ENCODE measurements at regions not wholly inside any gene's neighbourhood (a gene's known extent, or its start where the extent isn't known, plus 50 kb on each side); places are given as distances from the start of the nearest gene placed in this dataset.

DNA sequence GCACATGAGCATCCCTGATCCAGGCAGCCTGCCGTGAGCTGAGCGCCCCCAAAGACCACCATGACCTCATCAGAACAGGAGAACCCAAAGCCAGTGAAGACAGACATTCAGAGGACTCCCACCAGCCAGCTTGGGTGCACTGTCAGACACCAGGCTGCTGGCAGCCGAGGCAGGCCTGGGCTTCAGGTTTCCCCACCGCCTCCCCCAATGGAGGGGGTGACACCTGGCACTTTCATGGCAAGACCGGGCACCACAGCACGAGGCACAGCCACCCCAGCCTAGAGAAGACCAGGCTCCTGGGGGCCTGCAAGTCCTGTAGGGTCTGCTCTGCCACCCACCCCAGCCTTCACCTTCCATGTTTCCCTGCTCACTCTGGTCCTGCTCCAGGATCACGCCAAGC, 140.5 kb downstream of the C16orf95 start (continued):
- TF ChIP-seq ZBTB11 (CRISPR knock-in tag; IDR thresholded peaks at IDR 0.05): no peak
- TF ChIP-seq CREB1 (IDR thresholded peaks at IDR 0.05; ENCODE audit: low read depth): no peak

DNA sequence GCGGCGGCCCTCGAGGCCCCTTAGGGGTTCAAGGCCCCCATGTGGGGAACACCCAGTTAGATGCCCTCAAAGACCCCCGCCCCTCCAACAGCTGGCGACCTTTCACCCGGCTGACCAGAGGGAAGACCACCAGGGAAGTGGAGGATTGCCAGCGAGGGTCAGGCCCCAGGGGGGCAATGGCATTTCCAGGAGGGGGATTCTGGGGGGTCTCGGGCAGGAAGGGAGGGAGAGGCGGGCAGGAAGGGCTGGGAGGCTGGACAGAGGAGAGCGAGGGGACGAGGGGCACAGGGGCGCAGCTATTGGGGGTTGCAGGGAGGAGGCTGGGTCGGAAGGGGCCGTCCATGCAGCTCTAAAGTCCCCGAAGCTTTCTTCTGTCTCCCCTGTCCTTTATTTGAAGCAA, 139.5 kb downstream of the C16orf95 start:
- Histone ChIP-seq H4K20me1 (ENCODE audit: control insufficient read depth, insufficient read depth) (no peaks in the 10 kb centered on the region), H3K4me2 (ENCODE audit: control insufficient read depth, insufficient read depth) (no peak overlapping the region), H3K9me3 (replicated peaks; ENCODE audit: control insufficient read depth, insufficient read depth, low read length) (no peaks in the 10 kb centered on the region), H3K9ac (ENCODE audit: control insufficient read depth, insufficient read depth, low read length) (no peak overlapping the region), H3K27ac (ENCODE audit: control insufficient read depth, insufficient read depth) (no peak overlapping the region), H3K4me3 (no peak overlapping the region), H2AFZ (ENCODE audit: control insufficient read depth, low read depth, low read length) (no peak overlapping the region), H3K4me1 (ENCODE audit: control insufficient read depth, insufficient read depth, low read length) (no peaks in the 10 kb centered on the region), H3K36me3 (ENCODE audit: control insufficient read depth in 2 of 2, insufficient read depth in 2 of 2, low read length in 1 of 2) (no peaks in the 10 kb centered on the region), H3K79me2 (ENCODE audit: control insufficient read depth, insufficient read depth, low read length) (no peaks in the 10 kb centered on the region), H3K27me3 (replicated peaks in 1 of 2; ENCODE audit: control insufficient read depth in 2 of 2, insufficient read depth in 2 of 2, low read length in 1 of 2) (no peaks in the 10 kb centered on the region)
- BruUV-seq (replicated peaks): no TSS peak
- intact Hi-C loops (cut with micrococcal nuclease; ENCODE audit: unreplicated experiment): no loop called here
- ChIA-PET CTCF (interaction anchor here (0.8 kb wide), 1 partner anchor 101 kb away, joined by 3 read pairs; no protein-coding TSS in a partner anchor), RAD21 (ENCODE audit: unreplicated experiment) (no interaction called here), POLR2A (no interaction called here), SMC1A (ENCODE audit: uncharacterized antibody, unreplicated experiment) (no interaction called here)
- TF ChIP-seq MTA2 (IDR thresholded peaks at IDR 0.05; ENCODE audit: low read depth) (no peak), TCF3 (IDR thresholded peaks at IDR 0.05; ENCODE audit: borderline replicate concordance, insufficient read depth, low read depth, low read length) (no peak), CREB1 (IDR thresholded peaks at IDR 0.05; ENCODE audit: low read depth) (no peak), SREBF2 (IDR thresholded peaks at IDR 0.05; ENCODE audit: low read length) (no peak), CHD4 (IDR thresholded peaks at IDR 0.05) (no peak), POLR2A (IDR thresholded peaks at IDR 0.05; ENCODE audit: low read depth, low read length) (no peak), USF2 (IDR thresholded peaks at IDR 0.05; ENCODE audit: borderline replicate concordance, low read depth, low read length) (no peak), NFXL1 (IDR thresholded peaks at IDR 0.05; ENCODE audit: borderline replicate concordance) (no peak), EGR1 (IDR thresholded peaks at IDR 0.05; ENCODE audit: borderline replicate concordance in 1 of 2, low read depth in 2 of 2, low read length in 2 of 2) (no peak), HCFC1 (IDR thresholded peaks at IDR 0.05; ENCODE audit: low read length) (no peak), ZNF207 (IDR thresholded peaks at IDR 0.05; ENCODE audit: borderline replicate concordance) (no peak)
- TF ChIP-seq, protein P1, sequence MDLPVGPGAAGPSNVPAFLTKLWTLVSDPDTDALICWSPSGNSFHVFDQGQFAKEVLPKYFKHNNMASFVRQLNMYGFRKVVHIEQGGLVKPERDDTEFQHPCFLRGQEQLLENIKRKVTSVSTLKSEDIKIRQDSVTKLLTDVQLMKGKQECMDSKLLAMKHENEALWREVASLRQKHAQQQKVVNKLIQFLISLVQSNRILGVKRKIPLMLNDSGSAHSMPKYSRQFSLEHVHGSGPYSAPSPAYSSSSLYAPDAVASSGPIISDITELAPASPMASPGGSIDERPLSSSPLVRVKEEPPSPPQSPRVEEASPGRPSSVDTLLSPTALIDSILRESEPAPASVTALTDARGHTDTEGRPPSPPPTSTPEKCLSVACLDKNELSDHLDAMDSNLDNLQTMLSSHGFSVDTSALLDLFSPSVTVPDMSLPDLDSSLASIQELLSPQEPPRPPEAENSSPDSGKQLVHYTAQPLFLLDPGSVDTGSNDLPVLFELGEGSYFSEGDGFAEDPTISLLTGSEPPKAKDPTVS (IDR thresholded peaks at IDR 0.05; ENCODE audit: low read depth, low read length): no peak
- TF ChIP-seq, protein P2, sequence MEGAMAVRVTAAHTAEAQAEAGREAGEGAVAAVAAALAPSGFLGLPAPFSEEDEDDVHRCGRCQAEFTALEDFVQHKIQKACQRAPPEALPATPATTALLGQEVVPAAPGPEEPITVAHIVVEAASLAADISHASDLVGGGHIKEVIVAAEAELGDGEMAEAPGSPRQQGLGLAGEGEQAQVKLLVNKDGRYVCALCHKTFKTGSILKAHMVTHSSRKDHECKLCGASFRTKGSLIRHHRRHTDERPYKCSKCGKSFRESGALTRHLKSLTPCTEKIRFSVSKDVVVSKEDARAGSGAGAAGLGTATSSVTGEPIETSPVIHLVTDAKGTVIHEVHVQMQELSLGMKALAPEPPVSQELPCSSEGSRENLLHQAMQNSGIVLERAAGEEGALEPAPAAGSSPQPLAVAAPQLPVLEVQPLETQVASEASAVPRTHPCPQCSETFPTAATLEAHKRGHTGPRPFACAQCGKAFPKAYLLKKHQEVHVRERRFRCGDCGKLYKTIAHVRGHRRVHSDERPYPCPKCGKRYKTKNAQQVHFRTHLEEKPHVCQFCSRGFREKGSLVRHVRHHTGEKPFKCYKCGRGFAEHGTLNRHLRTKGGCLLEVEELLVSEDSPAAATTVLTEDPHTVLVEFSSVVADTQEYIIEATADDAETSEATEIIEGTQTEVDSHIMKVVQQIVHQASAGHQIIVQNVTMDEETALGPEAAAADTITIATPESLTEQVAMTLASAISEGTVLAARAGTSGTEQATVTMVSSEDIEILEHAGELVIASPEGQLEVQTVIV (IDR thresholded peaks at IDR 0.05; ENCODE audit: borderline replicate concordance, partially characterized antibody): no peak
- WGBS (ENCODE audit: insufficient coverage, insufficient replicate concordance, low lambda C conversion rate, missing lambda C conversion rate): 32% methylated on average over 11 of the region's 15 CpGs
- ATAC-seq: no peak
- FAIRE-seq: no peak
- no peak for DNase-seq (ENCODE audit: low read depth, low spot score)
- in situ Hi-C loops (cut with MboI): no loop called here
